Upper lobe of right lung (tissue), 1 donor: ENCODE measurements at regions not wholly inside any gene's neighbourhood (a gene's known extent, or its start where the extent isn't known, plus 50 kb on each side); places are given as distances from the start of the nearest gene placed in this dataset.

Source experiments
- ATAC-seq: fragments of 200-7000 bp; cut with Tn5 transposase; one replicate; pipeline ENCODE4 v1.9.1; 2020; ENCODE audit warnings: mild to moderate bottlenecking, moderate library complexity
- DNase-seq: peaks from one replicate; pipeline ENCODE4 v3.0.0-alpha.2; 2020
- H3K27ac ChIP-seq: fragments of 200-600 bp; one replicate; pipeline ENCODE4 v1.8.0; 2022
- H3K27me3 ChIP-seq: fragments of 200-600 bp; one replicate; pipeline ENCODE4 v1.8.0; 2022; ENCODE audit warnings: mild to moderate bottlenecking
- H3K36me3 ChIP-seq: fragments of 200-600 bp; one replicate; pipeline ENCODE4 v1.8.0; 2022
- H3K4me1 ChIP-seq: fragments of 200-600 bp; one replicate; pipeline ENCODE4 v1.8.0; 2022
- H3K4me3 ChIP-seq: fragments of 200-600 bp; one replicate; pipeline ENCODE4 v1.8.0; 2022; ENCODE audit warnings: mild to moderate bottlenecking
- H3K9me3 ChIP-seq: fragments of 200-600 bp; one replicate; pipeline ENCODE4 v1.8.0; 2022
- CTCF ChIP-seq: fragments of 200-600 bp; IDR thresholded peaks from one replicate; pipeline ENCODE4 v1.8.0; 2022; ENCODE audit warnings: antibody characterized with exemption
- intact Hi-C: fragments of 100-400 bp; cut with DNase I; formaldehyde crosslinking; loops from one replicate; pipeline ENCODE4 v1.11.0; 2022
- donor health status: DM: no; HTN: yes; CAD: no; lungs with severe emphysema.

GRCh38 chr6:145445674-145446073, 289.6 kb downstream of the EPM2A start:
- intact Hi-C loops, result no loop called here
- ATAC-seq (no peak), DNase-seq (no peak)
- no peaks in the 10 kb centered on the region for H3K27me3 ChIP-seq
- H3K9me3 ChIP-seq, result peaks cover 4% of the 10 kb centered on the region
- H3K36me3 ChIP-seq, result no peaks in the 10 kb centered on the region
- no peak overlapping the region for H3K27ac ChIP-seq
- no peaks in the 10 kb centered on the region for H3K4me1 ChIP-seq
- H3K4me3 ChIP-seq, result no peak overlapping the region
- no peak for TF ChIP-seq CTCF

- no peaks in the 10 kb centered on the region for H3K4me1 ChIP-seq
- no peak for TF ChIP-seq CTCF
- H3K4me3 ChIP-seq, result no peak overlapping the region
- DNase-seq, result no peak
- no peaks in the 10 kb centered on the region for H3K36me3 ChIP-seq
- intact Hi-C loops, result no loop called here
- H3K27ac ChIP-seq, result no peak overlapping the region
- H3K27me3 ChIP-seq, result no peaks in the 10 kb centered on the region
- no peak for ATAC-seq
- no peaks in the 10 kb centered on the region for H3K9me3 ChIP-seq
Measured at GRCh38 chr6:145451029-145451428, 284.3 kb downstream of the EPM2A start.

DNA sequence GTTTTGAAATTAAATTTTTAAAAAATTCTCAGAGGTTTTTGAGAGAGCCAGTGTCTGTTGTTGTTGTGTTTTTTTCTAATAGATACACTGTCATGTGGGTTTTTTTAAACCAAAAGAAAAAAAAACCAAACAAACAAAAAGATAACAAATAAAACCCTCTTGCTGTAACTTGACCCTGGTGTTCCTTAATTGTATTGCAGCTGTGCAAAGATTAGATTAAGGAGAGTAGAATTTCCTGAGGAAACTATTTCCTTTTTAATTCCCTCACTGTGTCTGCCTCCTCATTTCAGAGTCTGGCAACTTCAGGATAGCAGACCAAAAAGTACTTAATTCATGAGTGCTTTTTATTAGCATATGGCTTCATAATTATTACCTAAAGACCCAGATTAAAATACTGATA, 281.9 kb downstream of the EPM2A start:
- no peak for DNase-seq

DNA sequence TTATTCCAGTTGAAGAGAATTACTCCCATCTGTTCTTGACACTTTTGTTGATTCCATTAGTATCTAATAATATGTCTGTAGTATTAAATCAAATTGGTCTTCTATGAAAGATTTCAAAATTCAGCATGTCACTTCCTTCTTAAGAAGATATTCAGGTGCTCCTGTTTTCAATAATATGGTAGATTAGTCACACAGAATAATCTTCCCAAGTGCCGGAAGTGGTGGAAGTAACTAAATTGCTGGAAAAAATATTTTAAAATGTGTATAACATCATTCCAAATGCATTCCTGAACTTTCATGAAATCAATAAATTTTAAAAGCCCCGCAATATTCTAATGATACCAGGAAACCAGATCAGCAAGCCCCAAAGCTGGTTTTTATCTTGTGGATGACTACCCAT, 281.3 kb downstream of the EPM2A start:
- no peak for TF ChIP-seq CTCF
- intact Hi-C loops, result no loop called here
- Histone ChIP-seq H3K36me3 (no peaks in the 10 kb centered on the region), H3K27me3 (no peaks in the 10 kb centered on the region), H3K27ac (no peak overlapping the region), H3K4me3 (no peak overlapping the region), H3K9me3 (no peaks in the 10 kb centered on the region), H3K4me1 (no peaks in the 10 kb centered on the region)
- ATAC-seq (no peak), DNase-seq (no peak)

More for the DNA sequence above, 281.9 kb downstream of the EPM2A start:
- Histone ChIP-seq H3K27me3 (no peaks in the 10 kb centered on the region), H3K4me1 (no peaks in the 10 kb centered on the region), H3K9me3 (no peaks in the 10 kb centered on the region), H3K27ac (no peak overlapping the region), H3K36me3 (no peaks in the 10 kb centered on the region), H3K4me3 (no peak overlapping the region)
- intact Hi-C loops, result no loop called here
- no peak for ATAC-seq
- peak; percentile 15 for TF ChIP-seq CTCF

GRCh38 chr6:145457556-145457955, 277.8 kb downstream of the EPM2A start:
- Histone ChIP-seq H3K4me1 (no peaks in the 10 kb centered on the region), H3K27me3 (no peaks in the 10 kb centered on the region), H3K27ac (no peak overlapping the region), H3K4me3 (no peak overlapping the region), H3K9me3 (no peaks in the 10 kb centered on the region), H3K36me3 (no peaks in the 10 kb centered on the region)
- TF ChIP-seq CTCF, result no peak
- intact Hi-C loops, result no loop called here
- DNase-seq, result no peak
- ATAC-seq, result no peak

- intact Hi-C loops, result no loop called here
- DNase-seq, result no peak
- H3K4me3 ChIP-seq, result no peak overlapping the region
- ATAC-seq, result no peak
- no peaks in the 10 kb centered on the region for H3K27me3 ChIP-seq
- no peak overlapping the region for H3K27ac ChIP-seq
- no peaks in the 10 kb centered on the region for H3K36me3 ChIP-seq
- H3K9me3 ChIP-seq, result peaks cover 2% of the 10 kb centered on the region
- no peak for TF ChIP-seq CTCF
- H3K4me1 ChIP-seq, result no peaks in the 10 kb centered on the region
Measured at GRCh38 chr6:145468534-145468933, 266.8 kb downstream of the EPM2A start.
